Fibroblast of the aortic adventitia (primary cell): ENCODE measurements at regions not wholly inside any gene's neighbourhood (a gene's known extent, or its start where the extent isn't known, plus 50 kb on each side); places are given as distances from the start of the nearest gene placed in this dataset.

Experiments used
- DNase-seq: peaks from one replicate; pipeline ENCODE4 v3.0.0-alpha.2; 2010; ENCODE audit warnings: low read depth
- H3K4me3 ChIP-seq: 2 replicates; pipeline ENCODE4 v1.5.1; 2011; ENCODE audit warnings: low read depth, mild to moderate bottlenecking, control low read depth, low read length, moderate library complexity
- TF ChIP-seq, protein P1 (sequence below): IDR thresholded peaks from 2 replicates; pipeline ENCODE4 v1.5.1; 2011; ENCODE audit warnings: mild to moderate bottlenecking, low read length, control low read depth, inconsistent platforms; ENCODE audit not compliant: insufficient read depth

DNA sequence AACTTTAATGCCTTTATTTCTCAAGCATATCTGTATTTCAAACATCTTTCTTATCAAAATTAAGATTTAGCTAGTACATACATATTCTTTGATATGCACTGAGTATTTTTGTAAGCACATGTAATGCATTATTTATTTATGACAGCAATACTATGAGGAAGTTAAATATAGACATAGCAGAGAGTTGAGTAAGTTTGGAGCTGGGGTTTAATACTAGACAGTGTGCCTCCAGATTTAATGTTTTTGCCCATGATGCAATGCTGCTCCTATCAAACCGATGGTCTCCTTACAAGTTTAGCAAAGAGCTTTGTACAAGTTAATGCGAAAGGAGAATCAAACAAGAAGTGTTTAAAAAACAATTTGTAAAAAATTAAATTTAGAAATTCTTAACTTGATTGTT, 826.6 kb upstream of the MGAT4C start:
- DNase-seq: peak; percentile 36
- TF ChIP-seq, protein P1, sequence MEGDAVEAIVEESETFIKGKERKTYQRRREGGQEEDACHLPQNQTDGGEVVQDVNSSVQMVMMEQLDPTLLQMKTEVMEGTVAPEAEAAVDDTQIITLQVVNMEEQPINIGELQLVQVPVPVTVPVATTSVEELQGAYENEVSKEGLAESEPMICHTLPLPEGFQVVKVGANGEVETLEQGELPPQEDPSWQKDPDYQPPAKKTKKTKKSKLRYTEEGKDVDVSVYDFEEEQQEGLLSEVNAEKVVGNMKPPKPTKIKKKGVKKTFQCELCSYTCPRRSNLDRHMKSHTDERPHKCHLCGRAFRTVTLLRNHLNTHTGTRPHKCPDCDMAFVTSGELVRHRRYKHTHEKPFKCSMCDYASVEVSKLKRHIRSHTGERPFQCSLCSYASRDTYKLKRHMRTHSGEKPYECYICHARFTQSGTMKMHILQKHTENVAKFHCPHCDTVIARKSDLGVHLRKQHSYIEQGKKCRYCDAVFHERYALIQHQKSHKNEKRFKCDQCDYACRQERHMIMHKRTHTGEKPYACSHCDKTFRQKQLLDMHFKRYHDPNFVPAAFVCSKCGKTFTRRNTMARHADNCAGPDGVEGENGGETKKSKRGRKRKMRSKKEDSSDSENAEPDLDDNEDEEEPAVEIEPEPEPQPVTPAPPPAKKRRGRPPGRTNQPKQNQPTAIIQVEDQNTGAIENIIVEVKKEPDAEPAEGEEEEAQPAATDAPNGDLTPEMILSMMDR: no peak
- H3K4me3 ChIP-seq: no peak overlapping the region

DNA sequence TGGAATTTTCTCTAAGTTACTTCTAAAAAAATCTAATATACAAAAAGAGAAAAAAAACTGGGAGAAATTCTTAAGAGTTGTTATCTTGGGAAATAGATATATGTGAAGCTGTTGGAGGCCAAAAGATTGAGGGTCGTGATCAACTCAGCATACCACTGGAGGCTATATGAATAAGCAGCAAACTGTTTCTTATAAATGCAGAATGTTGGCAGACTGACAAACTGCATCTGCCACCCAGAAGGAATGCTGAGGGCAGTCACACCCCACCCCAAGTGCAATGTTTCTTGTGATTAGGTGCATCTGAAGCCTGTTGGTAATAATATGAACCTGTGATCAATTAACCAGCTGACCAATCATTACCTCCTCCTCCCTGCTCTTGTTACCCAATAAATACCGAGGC, 818.6 kb upstream of the MGAT4C start:
- no peak for DNase-seq

DNA sequence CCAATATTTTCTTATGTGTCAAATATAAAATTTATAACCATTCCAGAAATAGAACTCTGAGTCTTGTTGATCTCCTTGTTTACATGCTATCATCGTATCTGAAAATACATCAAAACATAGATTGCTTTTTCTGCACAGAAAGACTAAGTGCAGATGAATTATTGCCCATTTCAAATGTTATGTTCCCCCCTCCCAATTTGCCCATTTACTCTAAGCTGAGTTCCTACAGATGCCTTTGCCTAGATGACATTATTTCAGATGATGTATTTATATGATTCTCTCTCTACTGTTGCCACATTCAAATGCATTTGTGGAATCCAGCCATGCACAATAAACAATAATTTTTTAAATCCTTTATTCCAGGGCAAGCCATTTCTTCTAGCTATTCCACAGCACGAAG, 810.1 kb upstream of the MGAT4C start:
- TF ChIP-seq, protein P1: no peak
- DNase-seq: no peak
- no peak overlapping the region for H3K4me3 ChIP-seq

More for the DNA sequence above, 818.6 kb upstream of the MGAT4C start:
- TF ChIP-seq, protein P1: no peak
- H3K4me3 ChIP-seq: no peak overlapping the region

DNA sequence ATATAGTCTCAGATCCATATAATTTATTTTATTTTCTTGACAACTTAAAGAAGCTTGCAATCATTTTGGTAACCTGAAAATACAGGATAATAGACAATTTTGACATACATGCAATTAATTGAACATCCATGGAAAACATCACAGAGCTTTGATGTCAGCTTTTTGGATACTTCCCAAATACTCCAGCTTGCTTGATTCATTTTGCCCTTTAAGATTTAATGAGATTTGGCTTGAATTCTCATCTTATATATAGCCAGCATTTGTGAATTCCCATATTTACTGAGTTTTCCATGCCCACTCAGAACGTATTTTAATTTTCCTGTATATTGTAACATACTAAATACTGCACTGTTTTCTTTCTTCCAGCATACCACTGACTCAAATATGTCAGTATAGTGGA, 803.0 kb upstream of the MGAT4C start:
- H3K4me3 ChIP-seq: no peak overlapping the region
- DNase-seq: no peak
- TF ChIP-seq, protein P1: no peak

DNA sequence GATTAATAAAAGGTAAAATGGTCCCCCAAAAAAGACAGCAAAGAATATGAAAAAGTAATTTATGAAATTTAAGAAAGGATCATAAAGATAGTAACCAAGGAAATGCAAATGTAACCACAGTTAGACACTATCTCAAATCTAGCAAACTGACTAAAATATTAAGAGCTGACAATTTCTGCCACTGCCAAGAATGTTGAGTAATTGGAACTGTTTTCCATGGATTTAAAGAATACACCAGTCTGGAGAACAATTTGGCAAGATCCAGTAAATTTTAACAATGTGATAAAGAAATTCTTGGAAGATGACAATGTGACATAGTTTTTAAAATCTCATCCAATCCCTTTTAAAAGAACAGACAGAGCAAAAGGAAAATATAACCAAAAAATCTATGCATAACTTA, 798.0 kb upstream of the MGAT4C start:
- DNase-seq: peak; percentile 89
- TF ChIP-seq, protein P1: no peak
- no peak overlapping the region for H3K4me3 ChIP-seq

DNA sequence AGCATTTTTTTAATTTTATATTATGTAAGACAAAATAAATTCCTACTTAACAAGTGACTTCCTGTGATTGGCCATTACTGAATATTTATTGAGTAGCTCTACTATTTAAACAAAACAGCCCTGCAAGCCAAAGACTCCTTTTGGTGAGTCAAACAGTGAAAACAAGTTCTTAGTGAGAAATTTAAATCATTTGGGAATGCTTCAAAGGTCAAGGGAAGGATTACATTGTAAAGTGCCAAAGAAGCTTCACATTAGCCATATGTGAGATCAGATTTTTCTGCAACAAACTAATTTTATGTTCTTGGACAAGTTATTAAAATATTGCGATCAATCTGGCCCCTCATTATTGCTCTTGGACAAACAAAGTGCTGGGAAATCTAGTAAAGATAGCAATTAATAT, 795.4 kb upstream of the MGAT4C start:
- no peak overlapping the region for H3K4me3 ChIP-seq
- peak; percentile 42 for DNase-seq

DNA sequence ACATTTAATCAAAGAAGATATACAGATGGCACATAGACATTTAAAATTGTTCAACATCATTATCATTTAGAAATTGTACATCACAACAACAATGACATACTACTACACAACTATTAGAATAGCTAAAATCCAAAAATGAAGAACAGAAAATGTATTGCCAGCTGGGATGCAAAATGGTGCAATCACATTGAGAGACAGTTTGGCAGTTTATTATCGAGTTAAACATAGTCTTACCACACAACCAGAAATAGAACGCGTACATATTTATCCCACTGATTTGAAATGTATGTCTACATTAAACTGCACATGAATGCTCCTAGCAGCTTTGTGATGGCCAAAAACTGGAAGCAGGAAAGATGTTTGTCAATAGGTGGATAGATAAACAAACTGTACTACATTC, 791.5 kb upstream of the MGAT4C start:
- no peak overlapping the region for H3K4me3 ChIP-seq
- no peak for DNase-seq
- TF ChIP-seq, protein P1: no peak

More for the DNA sequence above, 795.4 kb upstream of the MGAT4C start:
- TF ChIP-seq, protein P1: no peak
